ENCODE measurements at regions not wholly inside any gene's neighbourhood (a gene's known extent, or its start where the extent isn't known, plus 50 kb on each side); places are given as distances from the start of the nearest gene placed in this dataset.

DNA sequence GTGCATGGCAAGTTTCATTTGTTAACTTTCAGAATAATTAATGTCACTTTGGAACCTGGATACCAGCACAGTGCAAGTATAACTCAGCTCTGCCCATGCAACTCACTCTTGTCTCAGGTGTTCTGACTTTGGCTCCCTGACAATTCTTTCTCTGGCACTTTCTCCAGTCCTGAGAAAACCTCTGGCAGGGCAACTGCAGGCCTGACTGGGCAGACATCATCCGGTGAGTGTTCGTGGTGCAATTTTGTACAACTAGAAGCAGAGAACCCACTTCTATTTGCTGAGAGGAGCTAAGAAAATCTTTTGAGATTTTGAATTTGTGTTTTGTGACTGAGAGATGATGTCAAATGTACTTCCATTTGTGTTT, 143.0 kb downstream of the AQP4 start:
- no peak for TF ChIP-seq CTCF (IDR thresholded peaks at IDR 0.05)

GRCh38 chr18:26721854-26722564, 143.5 kb downstream of the AQP4 start:
- TF ChIP-seq CTCF (IDR thresholded peaks at IDR 0.05), result no peak

- TF ChIP-seq CTCF (IDR thresholded peaks at IDR 0.05), result no peak
Observed at GRCh38 chr18:26719896-26720295, 145.6 kb downstream of the AQP4 start.

DNA sequence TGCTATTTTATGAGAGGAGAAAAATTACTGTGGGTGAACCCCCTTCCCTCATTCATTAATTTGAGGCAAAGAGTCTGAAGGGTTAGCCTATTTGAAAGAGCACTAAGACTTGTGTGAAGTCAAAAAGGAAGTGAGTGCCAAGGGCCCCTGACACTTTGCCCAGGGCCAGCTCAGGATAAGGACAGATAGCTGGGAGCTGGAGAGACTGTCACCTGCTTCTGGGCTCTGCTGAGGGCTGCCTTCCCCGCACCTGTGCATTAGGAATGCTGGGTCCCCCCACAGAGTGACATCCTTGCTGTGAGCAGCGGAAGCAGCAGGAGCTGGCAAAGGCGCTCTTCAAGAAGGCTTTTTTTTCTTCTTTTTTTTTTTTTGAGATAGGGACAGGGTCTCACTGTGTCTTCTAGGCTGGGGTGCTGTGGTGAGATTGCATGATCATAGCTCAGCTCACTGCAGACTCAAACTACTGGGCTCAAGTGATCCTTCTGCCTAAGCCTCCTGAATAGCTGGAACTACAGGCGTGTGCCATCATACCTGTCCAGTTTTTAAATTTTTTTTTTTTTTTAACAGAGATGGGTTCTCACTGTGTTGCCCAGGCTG, 148.3 kb downstream of the AQP4 start:
- no peak for TF ChIP-seq CTCF (IDR thresholded peaks at IDR 0.05)

GRCh38 chr18:26714739-26715138, 150.8 kb downstream of the AQP4 start:
- TF ChIP-seq CTCF (IDR thresholded peaks at IDR 0.05), result no peak

GRCh38 chr18:26711756-26712155, 153.8 kb downstream of the AQP4 start:
- no peak for TF ChIP-seq CTCF (IDR thresholded peaks at IDR 0.05)

GRCh38 chr18:26710470-26711096, 154.9 kb downstream of the AQP4 start:
- no peak for TF ChIP-seq CTCF (IDR thresholded peaks at IDR 0.05)
